BJ (cell line): ENCODE measurements at regions not wholly inside any gene's neighbourhood (a gene's known extent, or its start where the extent isn't known, plus 50 kb on each side); places are given as distances from the start of the nearest gene placed in this dataset. TPM values are rescaled to one million over a fixed set of nuclear protein-coding genes. Genes with fewer than 3 reads are reported as not detected.

ENCODE experiments used
- CTCF ChIA-PET: fragments of 350-600 bp; formaldehyde crosslinking; extraction: SDS; loops from one replicate; lab custom pipeline; 2021; ENCODE audit warnings: antibody characterized with exemption, inconsistent platforms; lab: Yijun Ruan, JAX
- POLR2A ChIA-PET: fragments of 300-600 bp; sonication (Branson Sonifier 250); formaldehyde crosslinking; extraction: SDS; loops from one replicate; lab custom pipeline; 2021; ENCODE audit warnings: antibody characterized with exemption; lab: Charles Lee
- DNase-seq: peaks from one replicate; pipeline ENCODE4 v3.0.0-alpha.2; 2011; ENCODE audit warnings: low read depth
- H3K27me3 ChIP-seq: 2 replicates; pipeline ENCODE4 v1.6.0; 2011; ENCODE audit warnings: low read length; ENCODE audit not compliant: control insufficient read depth, insufficient read depth
- H3K36me3 ChIP-seq: 2 replicates; pipeline ENCODE4 v1.5.1; 2011; ENCODE audit warnings: low read length; ENCODE audit not compliant: control insufficient read depth, insufficient read depth
- H3K4me3 ChIP-seq: 2 replicates; pipeline ENCODE4 v1.5.1; 2011; ENCODE audit warnings: low read depth, mild to moderate bottlenecking, control low read depth, low read length
- CTCF ChIP-seq: IDR thresholded peaks from 2 replicates; pipeline ENCODE4 v1.5.1; 2011; ENCODE audit warnings: low read depth, mild to moderate bottlenecking, control low read depth, inconsistent platforms, low read length, moderate library complexity; ENCODE audit not compliant: insufficient read depth
- small RNA-seq: library from RNA; depleted of rRNA; stranded (forward); fragments of <200 nt; gene quantifications from one replicate; pipeline ENCODE3, GENCODE V24; 2012; ENCODE audit warnings: low replicate concordance, low read depth; ENCODE audit not compliant: insufficient read length

GRCh38 chr1:228685081-228685660 is 50.1 kb upstream of the RHOU start:
- no peak for TF ChIP-seq CTCF
- CTCF ChIA-PET, result interaction anchor here (1.1 kb wide), 1 partner anchor 9 kb away, joined by 3 read pairs; no protein-coding TSS in a partner anchor
- Histone ChIP-seq H3K27me3 (no peaks in the 10 kb centered on the region), H3K36me3 (no peaks in the 10 kb centered on the region), H3K4me3 (no peak overlapping the region)
- DNase-seq, result no peak
- POLR2A ChIA-PET, result no interaction called here

Small RNA genes in the stretch of these regions (small RNA-seq; reads per million reads assigned to genes)
- gene RF00432 (not detected), gene RNA5S10 (not detected), gene RNA5S11 (not detected), gene RNA5S12 (not detected), gene RNA5S13 (not detected), gene RNA5S14 (not detected), gene RNA5S15 (not detected), gene RNA5S16 (not detected), gene RNA5S17 (not detected), gene RNA5S2 (not detected), gene RNA5S3 (not detected), gene RNA5S4 (not detected), gene RNA5S5 (not detected), gene RNA5S6 (not detected), gene RNA5S7 (not detected), gene RNA5S8 (not detected), gene RNA5S9 (not detected), gene RNA5SP18 (not detected)
